A549 (cell line): ENCODE measurements at regions not wholly inside any gene's neighbourhood (a gene's known extent, or its start where the extent isn't known, plus 50 kb on each side); places are given as distances from the start of the nearest gene placed in this dataset.

Experiments
- CBX8 ChIP-seq: fragments of 200-600 bp; sonication (generic); IDR thresholded peaks from 2 replicates; pipeline ENCODE4 v1.6.1; 2016
- CHD2 ChIP-seq: fragments of 150-350 bp; IDR thresholded peaks from 2 replicates; pipeline ENCODE4 v1.6.1; 2014; ENCODE audit warnings: low read length; ENCODE audit not compliant: partially characterized antibody
- POLR2A ChIP-seq: IDR thresholded peaks from 2 replicates; pipeline ENCODE4 v1.6.1; 2012; ENCODE audit warnings: mild to moderate bottlenecking, low read length
- RFX5 ChIP-seq: fragments of 450-650 bp; IDR thresholded peaks from 2 replicates; pipeline ENCODE4 v1.7.1; 2014; ENCODE audit warnings: antibody characterized with exemption, mild to moderate bottlenecking, moderate library complexity
- SMC3 ChIP-seq: fragments of >200 bp; sonication (Bioruptor Twin); formaldehyde crosslinking; IDR thresholded peaks from 3 replicates; pipeline ENCODE4 v1.6.1; 2018; ENCODE audit warnings: inconsistent platforms
- ZNF302 ChIP-seq: fragments of 250-450 bp; sonication (Bioruptor Pico); IDR thresholded peaks from 2 replicates; pipeline ENCODE4 v1.9.0; 2021; ENCODE audit warnings: inconsistent platforms, mild to moderate bottlenecking, moderate library complexity
- TF ChIP-seq, protein P1 (sequence below): fragments of 150-350 bp; IDR thresholded peaks from 2 replicates; pipeline ENCODE4 v1.6.1; 2014; ENCODE audit warnings: low read depth, mild to moderate bottlenecking, low read length
- TF ChIP-seq, protein P2 (sequence below): fragments of >200 bp; sonication (Bioruptor Twin); formaldehyde crosslinking; IDR thresholded peaks from 3 replicates; pipeline ENCODE4 v1.5.1; 2016
- TF ChIP-seq, protein P3 (sequence below): fragments of 450-650 bp; IDR thresholded peaks from 2 replicates; pipeline ENCODE4 v1.6.1; 2014; ENCODE audit warnings: antibody characterized with exemption

DNA sequence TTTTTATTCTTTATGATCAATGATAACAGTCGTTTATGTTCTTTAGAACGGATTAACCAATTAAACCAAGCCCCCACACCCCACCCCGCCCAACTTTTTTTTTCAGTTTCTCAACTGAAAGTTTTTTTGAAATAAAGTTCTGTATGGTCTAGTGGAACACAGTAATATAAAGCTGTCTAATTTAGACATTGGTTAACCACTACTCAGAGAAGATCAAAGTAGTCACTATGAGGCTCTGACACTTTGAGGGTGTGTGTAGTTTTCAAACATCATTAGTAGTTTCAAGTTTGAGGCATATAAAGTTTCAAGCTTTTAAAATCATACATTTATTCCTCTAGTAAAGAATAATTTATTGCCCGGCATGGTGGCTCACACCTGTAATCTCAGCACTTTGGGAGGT, 413.2 kb downstream of the EFNB2 start:
- TF ChIP-seq ZNF302 (CRISPR knock-in tag) (no peak), SMC3 (no peak), POLR2A (no peak), RFX5 (no peak), CBX8 (no peak), CHD2 (no peak)
- TF ChIP-seq, protein P1, sequence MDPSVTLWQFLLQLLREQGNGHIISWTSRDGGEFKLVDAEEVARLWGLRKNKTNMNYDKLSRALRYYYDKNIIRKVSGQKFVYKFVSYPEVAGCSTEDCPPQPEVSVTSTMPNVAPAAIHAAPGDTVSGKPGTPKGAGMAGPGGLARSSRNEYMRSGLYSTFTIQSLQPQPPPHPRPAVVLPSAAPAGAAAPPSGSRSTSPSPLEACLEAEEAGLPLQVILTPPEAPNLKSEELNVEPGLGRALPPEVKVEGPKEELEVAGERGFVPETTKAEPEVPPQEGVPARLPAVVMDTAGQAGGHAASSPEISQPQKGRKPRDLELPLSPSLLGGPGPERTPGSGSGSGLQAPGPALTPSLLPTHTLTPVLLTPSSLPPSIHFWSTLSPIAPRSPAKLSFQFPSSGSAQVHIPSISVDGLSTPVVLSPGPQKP, result no peak
- TF ChIP-seq, protein P2, sequence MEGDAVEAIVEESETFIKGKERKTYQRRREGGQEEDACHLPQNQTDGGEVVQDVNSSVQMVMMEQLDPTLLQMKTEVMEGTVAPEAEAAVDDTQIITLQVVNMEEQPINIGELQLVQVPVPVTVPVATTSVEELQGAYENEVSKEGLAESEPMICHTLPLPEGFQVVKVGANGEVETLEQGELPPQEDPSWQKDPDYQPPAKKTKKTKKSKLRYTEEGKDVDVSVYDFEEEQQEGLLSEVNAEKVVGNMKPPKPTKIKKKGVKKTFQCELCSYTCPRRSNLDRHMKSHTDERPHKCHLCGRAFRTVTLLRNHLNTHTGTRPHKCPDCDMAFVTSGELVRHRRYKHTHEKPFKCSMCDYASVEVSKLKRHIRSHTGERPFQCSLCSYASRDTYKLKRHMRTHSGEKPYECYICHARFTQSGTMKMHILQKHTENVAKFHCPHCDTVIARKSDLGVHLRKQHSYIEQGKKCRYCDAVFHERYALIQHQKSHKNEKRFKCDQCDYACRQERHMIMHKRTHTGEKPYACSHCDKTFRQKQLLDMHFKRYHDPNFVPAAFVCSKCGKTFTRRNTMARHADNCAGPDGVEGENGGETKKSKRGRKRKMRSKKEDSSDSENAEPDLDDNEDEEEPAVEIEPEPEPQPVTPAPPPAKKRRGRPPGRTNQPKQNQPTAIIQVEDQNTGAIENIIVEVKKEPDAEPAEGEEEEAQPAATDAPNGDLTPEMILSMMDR, result no peak
- TF ChIP-seq, protein P3, sequence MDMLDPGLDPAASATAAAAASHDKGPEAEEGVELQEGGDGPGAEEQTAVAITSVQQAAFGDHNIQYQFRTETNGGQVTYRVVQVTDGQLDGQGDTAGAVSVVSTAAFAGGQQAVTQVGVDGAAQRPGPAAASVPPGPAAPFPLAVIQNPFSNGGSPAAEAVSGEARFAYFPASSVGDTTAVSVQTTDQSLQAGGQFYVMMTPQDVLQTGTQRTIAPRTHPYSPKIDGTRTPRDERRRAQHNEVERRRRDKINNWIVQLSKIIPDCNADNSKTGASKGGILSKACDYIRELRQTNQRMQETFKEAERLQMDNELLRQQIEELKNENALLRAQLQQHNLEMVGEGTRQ, result no peak
